ENCODE measurements at regions not wholly inside any gene's neighbourhood (a gene's known extent, or its start where the extent isn't known, plus 50 kb on each side); places are given as distances from the start of the nearest gene placed in this dataset.
"Not testable (repeated sequence)": the region's sequence is repeated elsewhere in the genome, so short reads cannot be mapped to it uniquely, and the experiment has no call there.

- DNase-seq: no peak
These were observed 672.9 kb upstream of the ACVR2A start for GRCh38 chr2:147171941-147172340.

GRCh38 chr2:147170932-147171331 is 673.9 kb upstream of the ACVR2A start:
- no peak for DNase-seq

GRCh38 chr2:147165697-147166382 is 679.0 kb upstream of the ACVR2A start:
- DNase-seq: no peak

GRCh38 chr2:147164563-147164962 is 680.3 kb upstream of the ACVR2A start:
- no peak for DNase-seq

GRCh38 chr2:147161746-147162145 is 683.1 kb upstream of the ACVR2A start:
- DNase-seq: no peak

GRCh38 chr2:147156970-147157369 is 687.9 kb upstream of the ACVR2A start:
- no peak for DNase-seq

GRCh38 chr2:147150241-147150635 is 694.6 kb upstream of the ACVR2A start:
- no peak for DNase-seq

GRCh38 chr2:147149575-147150240 is 695.1 kb upstream of the ACVR2A start:
- DNase-seq: no peak

GRCh38 chr2:147147802-147148201 is 697.0 kb upstream of the ACVR2A start:
- DNase-seq: no peak

- no peak for DNase-seq
These were observed 702.9 kb upstream of the ACVR2A start for GRCh38 chr2:147141930-147142329.

GRCh38 chr2:147139732-147140131 is 705.1 kb upstream of the ACVR2A start:
- DNase-seq: not testable (repeated sequence)

- DNase-seq: no peak
These were observed 707.1 kb upstream of the ACVR2A start for GRCh38 chr2:147137711-147138110.

GRCh38 chr2:147135376-147135775 is 709.5 kb upstream of the ACVR2A start:
- DNase-seq: no peak

- DNase-seq: no peak
These were observed 711.4 kb upstream of the ACVR2A start for GRCh38 chr2:147133286-147133908.

- no peak for DNase-seq
These were observed 719.7 kb upstream of the ACVR2A start for GRCh38 chr2:147125145-147125544.

- no peak for DNase-seq
These were observed 721.9 kb upstream of the ACVR2A start for GRCh38 chr2:147122944-147123343.

GRCh38 chr2:147110962-147111361 is 733.9 kb upstream of the ACVR2A start:
- no peak for DNase-seq

- DNase-seq: no peak
These were observed 734.5 kb upstream of the ACVR2A start for GRCh38 chr2:147110317-147110716.

GRCh38 chr2:147109291-147109690 is 735.5 kb upstream of the ACVR2A start:
- DNase-seq: no peak

GRCh38 chr2:147108548-147108947 is 736.3 kb upstream of the ACVR2A start:
- DNase-seq: no peak

- no peak for DNase-seq
These were observed 742.7 kb upstream of the ACVR2A start for GRCh38 chr2:147101941-147102790.

- no peak for DNase-seq
These were observed 744.3 kb upstream of the ACVR2A start for GRCh38 chr2:147100406-147101035.

- DNase-seq: no peak
These were observed 745.0 kb upstream of the ACVR2A start for GRCh38 chr2:147099845-147100244.
